ENCODE measurements at regions not wholly inside any gene's neighbourhood (a gene's known extent, or its start where the extent isn't known, plus 50 kb on each side); places are given as distances from the start of the nearest gene placed in this dataset.

DNA sequence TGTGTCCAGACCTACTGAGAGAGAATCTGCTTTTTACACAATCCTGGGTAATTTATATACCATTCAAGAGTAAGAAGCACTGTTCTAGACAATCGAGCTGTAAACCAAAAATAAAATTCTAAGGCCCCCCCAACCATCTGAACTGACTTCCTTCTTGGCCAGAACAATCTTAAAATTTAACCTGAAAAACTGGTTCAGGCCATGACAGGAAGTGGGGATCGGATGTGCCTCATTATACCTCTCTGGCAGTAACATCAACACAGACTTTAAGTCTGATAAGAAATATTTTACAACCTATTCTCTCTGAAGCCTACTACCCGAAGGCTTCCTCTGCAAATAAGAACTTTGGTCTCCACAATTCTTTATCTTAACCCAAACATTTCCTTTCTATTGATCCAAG is 75.2 kb upstream of the KIF5B start:
- no peak for TF ChIP-seq EZH2 (IDR thresholded peaks at IDR 0.05; ENCODE audit: borderline replicate concordance)
- TF ChIP-seq, protein P1, sequence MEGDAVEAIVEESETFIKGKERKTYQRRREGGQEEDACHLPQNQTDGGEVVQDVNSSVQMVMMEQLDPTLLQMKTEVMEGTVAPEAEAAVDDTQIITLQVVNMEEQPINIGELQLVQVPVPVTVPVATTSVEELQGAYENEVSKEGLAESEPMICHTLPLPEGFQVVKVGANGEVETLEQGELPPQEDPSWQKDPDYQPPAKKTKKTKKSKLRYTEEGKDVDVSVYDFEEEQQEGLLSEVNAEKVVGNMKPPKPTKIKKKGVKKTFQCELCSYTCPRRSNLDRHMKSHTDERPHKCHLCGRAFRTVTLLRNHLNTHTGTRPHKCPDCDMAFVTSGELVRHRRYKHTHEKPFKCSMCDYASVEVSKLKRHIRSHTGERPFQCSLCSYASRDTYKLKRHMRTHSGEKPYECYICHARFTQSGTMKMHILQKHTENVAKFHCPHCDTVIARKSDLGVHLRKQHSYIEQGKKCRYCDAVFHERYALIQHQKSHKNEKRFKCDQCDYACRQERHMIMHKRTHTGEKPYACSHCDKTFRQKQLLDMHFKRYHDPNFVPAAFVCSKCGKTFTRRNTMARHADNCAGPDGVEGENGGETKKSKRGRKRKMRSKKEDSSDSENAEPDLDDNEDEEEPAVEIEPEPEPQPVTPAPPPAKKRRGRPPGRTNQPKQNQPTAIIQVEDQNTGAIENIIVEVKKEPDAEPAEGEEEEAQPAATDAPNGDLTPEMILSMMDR (IDR thresholded peaks at IDR 0.05; ENCODE audit: poor library complexity) = no peak
